PC-3 (cell line): ENCODE measurements at regions not wholly inside any gene's neighbourhood (a gene's known extent, or its start where the extent isn't known, plus 50 kb on each side); places are given as distances from the start of the nearest gene placed in this dataset.
"Not testable (repeated sequence)": the region's sequence is repeated elsewhere in the genome, so short reads cannot be mapped to it uniquely, and the experiment has no call there.

Source experiments
- ATAC-seq: fragments of 200-7000 bp; cut with Tn5 transposase; 2 replicates; pipeline ENCODE4 v1.9.1; 2020; ENCODE audit warnings: mild to moderate bottlenecking, moderate library complexity
- BruUV-seq: library from RNA; stranded (reverse); fragments of 400-500 nt; replicated peaks from 2 replicates; lab custom pipeline; 2021; lab: Mats Ljungman, UMichigan
- CTCF ChIA-PET: fragments of 300-600 bp; sonication (Branson Sonifier 250); formaldehyde crosslinking; loops from one replicate; lab custom pipeline; 2022; ENCODE audit warnings: antibody characterized with exemption; lab: Charles Lee
- POLR2A ChIA-PET: fragments of 300-600 bp; sonication (Branson Sonifier 250); formaldehyde crosslinking; loops from one replicate; lab custom pipeline; 2022; ENCODE audit warnings: antibody characterized with exemption; ENCODE audit not compliant: unreplicated experiment; lab: Charles Lee
- DNase-seq: peaks from one replicate; pipeline ENCODE4 v3.0.0-alpha.2; 2015
- H2AFZ ChIP-seq: fragments of 300-600 bp; sonication (generic); 2 replicates; pipeline ENCODE4 v1.6.0; 2016; ENCODE audit warnings: antibody characterized with exemption, low read length
- H3F3A ChIP-seq: fragments of 300-600 bp; sonication (generic); one replicate; pipeline ENCODE4 v1.6.0; 2017; ENCODE audit warnings: antibody characterized with exemption, low read length, control low read depth, mild to moderate bottlenecking; ENCODE audit not compliant: unreplicated experiment
- H3K27ac ChIP-seq: fragments of 300-600 bp; sonication (generic); 2 replicates; pipeline ENCODE4 v1.5.1; 2016; ENCODE audit warnings: mild to moderate bottlenecking, low read length
- H3K27me3 ChIP-seq: fragments of 300-600 bp; sonication (generic); 2 replicates; pipeline ENCODE4 v1.6.1; 2016; ENCODE audit warnings: low read length, mixed read lengths
- H3K36me3 ChIP-seq: fragments of 300-600 bp; sonication (generic); 2 replicates; pipeline ENCODE4 v1.6.1; 2016; ENCODE audit warnings: low read depth, mixed run types, low read length, mixed read lengths
- H3K4me1 ChIP-seq: fragments of 300-600 bp; sonication (generic); 2 replicates; pipeline ENCODE4 v1.5.1; 2016; ENCODE audit warnings: low read length; ENCODE audit not compliant: insufficient read depth
- H3K4me2 ChIP-seq: fragments of 300-600 bp; sonication (generic); 2 replicates; pipeline ENCODE4 v1.6.0; 2016; ENCODE audit warnings: low read length
- H3K4me3 ChIP-seq: fragments of 300-600 bp; sonication (generic); 2 replicates; pipeline ENCODE4 v1.5.1; 2016; ENCODE audit warnings: mild to moderate bottlenecking, low read length, mixed read lengths
- H3K79me2 ChIP-seq: fragments of 300-600 bp; sonication (generic); 2 replicates; pipeline ENCODE4 v1.6.1; 2017; ENCODE audit warnings: low read length, mixed read lengths
- H3K9ac ChIP-seq: fragments of 300-600 bp; sonication (generic); 2 replicates; pipeline ENCODE4 v1.6.0; 2016; ENCODE audit warnings: mild to moderate bottlenecking, low read length
- H3K9me2 ChIP-seq: fragments of 300-600 bp; sonication (generic); replicated peaks from 2 replicates; pipeline ENCODE4 v1.6.1; 2016; ENCODE audit warnings: mixed run types, low read length, mixed read lengths
- H3K9me3 ChIP-seq: fragments of 300-600 bp; sonication (generic); 2 replicates; pipeline ENCODE4 v1.6.1; 2016; ENCODE audit warnings: low read length, mixed read lengths
- H4K20me1 ChIP-seq: fragments of 300-600 bp; sonication (generic); 2 replicates; pipeline ENCODE4 v1.6.1; 2016; ENCODE audit warnings: low read length, mixed read lengths
- intact Hi-C: fragments of 100-400 bp; cut with micrococcal nuclease; formaldehyde crosslinking; loops from 2 replicates; pipeline ENCODE4 v1.9.0; 2023

DNA sequence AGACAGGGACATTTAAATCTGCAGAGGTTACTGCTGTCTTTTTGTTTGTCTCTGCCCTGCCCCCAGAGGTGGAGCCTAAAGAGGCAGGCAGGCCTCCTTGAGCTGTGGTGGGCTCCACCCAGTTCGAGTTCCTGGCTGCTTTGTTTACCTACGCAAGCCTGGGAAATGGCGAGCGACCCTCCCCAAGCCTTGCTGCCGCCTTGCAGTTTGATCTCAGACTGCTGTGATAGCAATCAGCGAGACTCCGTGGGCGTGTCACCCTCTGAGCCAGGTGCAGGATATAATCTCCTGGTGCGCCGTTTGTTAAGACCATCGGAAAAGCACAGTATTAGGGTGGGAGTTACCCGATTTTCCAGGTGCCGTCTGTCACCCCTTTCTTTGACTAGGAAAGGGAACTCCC is 93.3 kb downstream of the ANKRD30BL start:
- H3K4me3 ChIP-seq, H3K27ac ChIP-seq, BruUV-seq, H3K4me1 ChIP-seq, H3K9me2 ChIP-seq, intact Hi-C loops, H3K27me3 ChIP-seq, DNase-seq, H3F3A ChIP-seq, POLR2A ChIA-PET, CTCF ChIA-PET, H3K9me3 ChIP-seq, H3K4me2 ChIP-seq, H3K79me2 ChIP-seq, H3K9ac ChIP-seq, ATAC-seq, H2AFZ ChIP-seq, H3K36me3 ChIP-seq, H4K20me1 ChIP-seq: not testable (repeated sequence)

DNA sequence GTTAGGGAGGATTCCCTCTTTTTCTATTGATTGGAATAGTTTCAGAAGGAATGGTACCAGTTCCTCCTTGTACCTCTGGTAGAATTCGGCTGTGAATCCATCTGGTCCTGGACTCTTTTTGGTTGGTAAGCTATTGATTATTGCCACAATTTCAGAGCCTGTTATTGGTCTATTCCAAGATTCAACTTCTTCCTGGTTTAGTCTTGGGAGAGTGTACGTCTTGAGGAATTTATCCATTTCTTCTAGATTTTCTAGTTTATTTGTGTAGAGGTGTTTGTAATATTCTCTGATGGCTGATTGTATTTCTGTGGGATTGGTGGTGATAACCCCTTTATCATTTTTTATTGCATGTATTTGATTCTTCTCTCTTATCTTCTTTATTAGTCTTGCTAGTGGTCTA is 96.4 kb downstream of the ANKRD30BL start:
- H3K9me2 ChIP-seq, CTCF ChIA-PET, POLR2A ChIA-PET: not testable (repeated sequence)

DNA sequence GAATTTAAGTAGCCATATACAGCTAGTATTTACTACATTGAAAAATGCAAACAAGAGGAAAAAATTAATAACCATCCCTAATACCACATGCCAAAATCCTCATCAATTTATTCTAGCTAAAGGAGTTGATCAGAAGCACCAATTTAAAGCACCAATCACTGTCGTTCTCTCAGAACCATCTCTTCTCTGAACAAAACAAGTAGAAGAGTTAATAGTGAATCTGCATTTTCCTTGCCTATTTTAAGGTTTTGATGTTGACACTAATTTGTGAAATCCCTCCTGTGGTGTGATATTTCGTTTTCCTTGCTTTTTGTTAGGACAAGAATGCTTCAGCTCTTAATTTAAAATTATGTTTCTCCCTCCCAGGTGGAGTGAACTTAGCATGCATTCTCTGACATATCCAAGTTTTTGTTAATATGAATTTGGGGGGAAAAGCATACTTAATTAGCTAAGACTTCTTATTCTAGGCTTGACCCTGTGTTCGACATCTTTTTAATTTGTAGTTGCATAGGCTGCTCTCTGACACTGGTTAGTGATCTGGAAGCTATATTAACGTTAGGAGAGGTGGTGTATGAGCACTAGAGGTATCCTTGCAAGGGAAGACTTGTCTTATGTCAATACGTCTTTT is 122.0 kb downstream of the ANKRD30BL start:
- ATAC-seq, CTCF ChIA-PET, H3K27ac ChIP-seq, H3K4me1 ChIP-seq, POLR2A ChIA-PET, H4K20me1 ChIP-seq, intact Hi-C loops, BruUV-seq, H3K79me2 ChIP-seq, H2AFZ ChIP-seq, H3K4me2 ChIP-seq, H3F3A ChIP-seq, H3K9me2 ChIP-seq, H3K9ac ChIP-seq, H3K9me3 ChIP-seq, H3K4me3 ChIP-seq, H3K36me3 ChIP-seq, DNase-seq: not testable (repeated sequence)
- H3K27me3 ChIP-seq, result peaks cover 38% of the 10 kb centered on the region

More for the DNA sequence above, 96.4 kb downstream of the ANKRD30BL start:
- H3K4me1 ChIP-seq, H3K4me3 ChIP-seq, H3K9me3 ChIP-seq, DNase-seq, H2AFZ ChIP-seq, H3K36me3 ChIP-seq, H3K79me2 ChIP-seq, intact Hi-C loops, H3K27ac ChIP-seq, H4K20me1 ChIP-seq, H3K27me3 ChIP-seq, BruUV-seq, H3F3A ChIP-seq, H3K4me2 ChIP-seq, H3K9ac ChIP-seq, ATAC-seq: not testable (repeated sequence)

DNA sequence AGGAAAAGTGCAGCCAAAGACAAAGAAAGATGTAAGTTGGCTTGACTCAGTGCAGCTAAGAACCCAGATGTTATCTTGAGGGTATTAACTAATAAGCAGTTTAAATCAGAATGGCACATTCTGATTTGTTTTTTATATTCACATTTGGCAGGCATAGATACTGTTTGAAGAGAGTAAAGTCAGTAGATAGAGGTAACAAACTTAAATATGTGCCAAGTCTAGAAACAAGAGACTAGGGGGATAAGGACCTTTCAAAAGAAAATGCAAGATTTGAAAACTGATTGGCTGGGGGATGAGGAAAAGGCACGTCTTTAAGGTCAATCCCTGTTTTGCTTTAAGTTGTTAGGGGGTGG is 122.9 kb downstream of the ANKRD30BL start:
- H3K9me2 ChIP-seq, BruUV-seq, H3K9ac ChIP-seq, POLR2A ChIA-PET, DNase-seq, H3K79me2 ChIP-seq, H4K20me1 ChIP-seq, H3F3A ChIP-seq, intact Hi-C loops, ATAC-seq, H3K36me3 ChIP-seq, H3K27ac ChIP-seq, CTCF ChIA-PET, H3K4me1 ChIP-seq, H3K9me3 ChIP-seq: not testable (repeated sequence)
- peak overlapping the region; percentile 84 for H3K4me2 ChIP-seq
- H3K27me3 ChIP-seq, result peaks cover 44% of the 10 kb centered on the region
- H2AFZ ChIP-seq, result 0 out of 2 replicates have a peak overlapping the region, but pooled peaks have one; percentile 75
- H3K4me3 ChIP-seq, result peak overlapping the region; percentile 66
